ES-I3 (cell line): ENCODE measurements at regions not wholly inside any gene's neighbourhood (a gene's known extent, or its start where the extent isn't known, plus 50 kb on each side); places are given as distances from the start of the nearest gene placed in this dataset.
"Not testable (repeated sequence)": the region's sequence is repeated elsewhere in the genome, so short reads cannot be mapped to it uniquely, and the experiment has no call there.

Experiments used
- H3K36me3 ChIP-seq: 2 replicates; pipeline ENCODE4 v1.6.1; 2013; ENCODE audit warnings: mild to moderate bottlenecking, low read length, control low read depth, moderate library complexity; ENCODE audit not compliant: insufficient read depth
- H3K4me1 ChIP-seq: 2 replicates; pipeline ENCODE4 v1.6.1; 2013; ENCODE audit warnings: mild to moderate bottlenecking, control low read depth, low read length; ENCODE audit not compliant: insufficient read depth
- H3K9ac ChIP-seq: 2 replicates; pipeline ENCODE4 v1.6.1; 2013; ENCODE audit warnings: low read depth, mild to moderate bottlenecking, low read length, moderate library complexity
- H3K9me3 ChIP-seq: 2 replicates; pipeline ENCODE4 v1.6.1; 2013; ENCODE audit warnings: mild to moderate bottlenecking, low read length, moderate library complexity; ENCODE audit not compliant: control insufficient read depth, insufficient read depth

GRCh38 chr3:64363842-64364241 is 138.6 kb upstream of the PRICKLE2 start:
- no peak overlapping the region for H3K9ac ChIP-seq
- H3K9me3 ChIP-seq, result no peaks in the 10 kb centered on the region
- H3K36me3 ChIP-seq, result no peaks in the 10 kb centered on the region

GRCh38 chr3:64361962-64362735 is 136.9 kb upstream of the PRICKLE2 start:
- H3K9ac ChIP-seq, result no peak overlapping the region
- peaks cover 6% of the 10 kb centered on the region; the same call in 1 of the 2 replicates for H3K4me1 ChIP-seq
- H3K9me3 ChIP-seq, result no peaks in the 10 kb centered on the region
- H3K36me3 ChIP-seq, result no peaks in the 10 kb centered on the region

More at GRCh38 chr3:64363842-64364241, 138.6 kb upstream of the PRICKLE2 start:
- no peaks in the 10 kb centered on the region; the same call in 1 of the 2 replicates for H3K4me1 ChIP-seq

GRCh38 chr3:64361036-64361435 is 135.8 kb upstream of the PRICKLE2 start:
- H3K9ac ChIP-seq, H3K36me3 ChIP-seq, H3K9me3 ChIP-seq, H3K4me1 ChIP-seq: not testable (repeated sequence)

- H3K4me1 ChIP-seq, result peaks cover 8% of the 10 kb centered on the region
- H3K36me3 ChIP-seq, result no peaks in the 10 kb centered on the region
- H3K9ac ChIP-seq, result no peak overlapping the region
- no peaks in the 10 kb centered on the region for H3K9me3 ChIP-seq
Measured at GRCh38 chr3:64360280-64360679, 135.0 kb upstream of the PRICKLE2 start.

- peaks cover 14% of the 10 kb centered on the region for H3K4me1 ChIP-seq
- no peaks in the 10 kb centered on the region for H3K9me3 ChIP-seq
- no peak overlapping the region for H3K9ac ChIP-seq
- no peaks in the 10 kb centered on the region for H3K36me3 ChIP-seq
Measured at GRCh38 chr3:64359735-64360134, 134.5 kb upstream of the PRICKLE2 start.

- Histone ChIP-seq H3K4me1 (peaks cover 15% of the 10 kb centered on the region), H3K9ac (no peak overlapping the region), H3K9me3 (no peaks in the 10 kb centered on the region), H3K36me3 (no peaks in the 10 kb centered on the region)
Measured at GRCh38 chr3:64358853-64359252, 133.6 kb upstream of the PRICKLE2 start.

GRCh38 chr3:64358176-64358575 is 132.9 kb upstream of the PRICKLE2 start:
- no peaks in the 10 kb centered on the region for H3K9me3 ChIP-seq

GRCh38 chr3:64357481-64357880 is 132.2 kb upstream of the PRICKLE2 start:
- peaks cover 16% of the 10 kb centered on the region; the same call in 1 of the 2 replicates for H3K4me1 ChIP-seq
- H3K9ac ChIP-seq, result no peak overlapping the region
- H3K9me3 ChIP-seq, result no peaks in the 10 kb centered on the region
- no peaks in the 10 kb centered on the region for H3K36me3 ChIP-seq

More at GRCh38 chr3:64358176-64358575, 132.9 kb upstream of the PRICKLE2 start:
- H3K36me3 ChIP-seq, result no peaks in the 10 kb centered on the region
- H3K4me1 ChIP-seq, result peaks cover 15% of the 10 kb centered on the region; the same call in 1 of the 2 replicates
- H3K9ac ChIP-seq, result no peak overlapping the region

GRCh38 chr3:64355401-64355807 is 130.1 kb upstream of the PRICKLE2 start:
- H3K9ac ChIP-seq, result no peak overlapping the region
- no peaks in the 10 kb centered on the region for H3K36me3 ChIP-seq
- peaks cover 27% of the 10 kb centered on the region; the same call in 1 of the 2 replicates for H3K4me1 ChIP-seq
- H3K9me3 ChIP-seq, result no peaks in the 10 kb centered on the region

- no peak overlapping the region for H3K9ac ChIP-seq
- peaks cover 29% of the 10 kb centered on the region; the same call in 1 of the 2 replicates for H3K4me1 ChIP-seq
- no peaks in the 10 kb centered on the region for H3K9me3 ChIP-seq
- H3K36me3 ChIP-seq, result no peaks in the 10 kb centered on the region
Measured at GRCh38 chr3:64354956-64355355, 129.7 kb upstream of the PRICKLE2 start.

GRCh38 chr3:64354221-64354620 is 129.0 kb upstream of the PRICKLE2 start:
- Histone ChIP-seq H3K9me3 (no peaks in the 10 kb centered on the region), H3K4me1 (peaks cover 29% of the 10 kb centered on the region; the same call in 1 of the 2 replicates), H3K9ac (no peak overlapping the region), H3K36me3 (no peaks in the 10 kb centered on the region)

- H3K9ac ChIP-seq, result no peak overlapping the region
Measured at GRCh38 chr3:64353226-64353625, 128.0 kb upstream of the PRICKLE2 start.

GRCh38 chr3:64352639-64352992 is 127.3 kb upstream of the PRICKLE2 start:
- Histone ChIP-seq H3K9me3 (no peaks in the 10 kb centered on the region), H3K4me1 (peaks cover 23% of the 10 kb centered on the region; the same call in 1 of the 2 replicates), H3K9ac (no peak overlapping the region)

More at GRCh38 chr3:64353226-64353625, 128.0 kb upstream of the PRICKLE2 start:
- Histone ChIP-seq H3K4me1 (peaks cover 23% of the 10 kb centered on the region; the same call in 1 of the 2 replicates), H3K9me3 (no peaks in the 10 kb centered on the region), H3K36me3 (no peaks in the 10 kb centered on the region)

GRCh38 chr3:64351713-64352638 is 126.7 kb upstream of the PRICKLE2 start:
- H3K4me1 ChIP-seq, result peaks cover 23% of the 10 kb centered on the region; the same call in 1 of the 2 replicates
- H3K9me3 ChIP-seq, result no peaks in the 10 kb centered on the region
- no peaks in the 10 kb centered on the region for H3K36me3 ChIP-seq
- no peak overlapping the region for H3K9ac ChIP-seq

More at GRCh38 chr3:64352639-64352992, 127.3 kb upstream of the PRICKLE2 start:
- no peaks in the 10 kb centered on the region for H3K36me3 ChIP-seq
